ENCODE measurements at regions not wholly inside any gene's neighbourhood (a gene's known extent, or its start where the extent isn't known, plus 50 kb on each side); places are given as distances from the start of the nearest gene placed in this dataset.

- TF ChIP-seq CHD7 (IDR thresholded peaks at IDR 0.05; ENCODE audit: insufficient replicate concordance, low read length) (no peak), EP300 (IDR thresholded peaks at IDR 0.05; ENCODE audit: borderline replicate concordance in 1 of 2, low read depth in 2 of 2, low read length in 2 of 2) (peak in 1 of 2 experiments; percentile 34; a peak in 1 of 3 replicates), TBP (IDR thresholded peaks at IDR 0.05; ENCODE audit: low read depth, low read length) (no peak), CREB1 (IDR thresholded peaks at IDR 0.05) (no peak), ATF2 (IDR thresholded peaks at IDR 0.05; ENCODE audit: low read length) (no peak), RNF2 (IDR thresholded peaks at IDR 0.05; ENCODE audit: borderline replicate concordance, low read depth, low read length, missing control alignments, poor library complexity, severe bottlenecking) (no peak), GTF2F1 (IDR thresholded peaks at IDR 0.05; ENCODE audit: borderline replicate concordance, low read depth, low read length) (no peak), CEBPB (IDR thresholded peaks at IDR 0.05; ENCODE audit: low read depth, low read length) (no peak), KDM1A (IDR thresholded peaks at IDR 0.05; ENCODE audit: borderline replicate concordance, low read length) (no peak), KDM4A (IDR thresholded peaks at IDR 0.05; ENCODE audit: low read depth, low read length, severe bottlenecking) (no peak)
Observed at GRCh38 chr19:31418055-31418454, 68.8 kb upstream of the TSHZ3 start (continued).
